ENCODE measurements at regions not wholly inside any gene's neighbourhood (a gene's known extent, or its start where the extent isn't known, plus 50 kb on each side); places are given as distances from the start of the nearest gene placed in this dataset.

DNA sequence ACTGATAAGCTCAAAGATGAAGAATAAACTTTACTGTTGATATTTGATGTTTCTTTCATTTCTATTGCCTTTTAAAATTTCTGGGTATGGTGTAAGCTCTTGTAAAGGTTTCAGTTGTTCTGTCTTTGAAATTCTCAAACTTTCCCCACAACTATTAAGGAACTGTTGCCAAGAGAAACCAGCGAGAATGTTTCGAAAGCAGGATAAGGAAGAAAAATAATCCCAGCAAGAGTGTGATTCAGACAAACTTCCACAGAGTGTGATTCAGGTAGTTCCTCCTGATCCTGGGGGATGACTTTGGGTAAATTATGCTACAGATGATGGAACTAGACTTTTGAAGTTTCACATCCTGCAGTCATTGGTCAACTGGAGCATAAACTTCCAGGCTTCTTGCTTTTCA, 632.0 kb downstream of the NSUN3 start:
- intact Hi-C loops (cut with DNase I): no loop called here
- H3K4me1 ChIP-seq: no peaks in the 10 kb centered on the region
- H3K4me3 ChIP-seq: no peak overlapping the region
- H3K36me3 ChIP-seq: no peaks in the 10 kb centered on the region
- H3K27me3 ChIP-seq: no peaks in the 10 kb centered on the region
- TF ChIP-seq, protein P1, sequence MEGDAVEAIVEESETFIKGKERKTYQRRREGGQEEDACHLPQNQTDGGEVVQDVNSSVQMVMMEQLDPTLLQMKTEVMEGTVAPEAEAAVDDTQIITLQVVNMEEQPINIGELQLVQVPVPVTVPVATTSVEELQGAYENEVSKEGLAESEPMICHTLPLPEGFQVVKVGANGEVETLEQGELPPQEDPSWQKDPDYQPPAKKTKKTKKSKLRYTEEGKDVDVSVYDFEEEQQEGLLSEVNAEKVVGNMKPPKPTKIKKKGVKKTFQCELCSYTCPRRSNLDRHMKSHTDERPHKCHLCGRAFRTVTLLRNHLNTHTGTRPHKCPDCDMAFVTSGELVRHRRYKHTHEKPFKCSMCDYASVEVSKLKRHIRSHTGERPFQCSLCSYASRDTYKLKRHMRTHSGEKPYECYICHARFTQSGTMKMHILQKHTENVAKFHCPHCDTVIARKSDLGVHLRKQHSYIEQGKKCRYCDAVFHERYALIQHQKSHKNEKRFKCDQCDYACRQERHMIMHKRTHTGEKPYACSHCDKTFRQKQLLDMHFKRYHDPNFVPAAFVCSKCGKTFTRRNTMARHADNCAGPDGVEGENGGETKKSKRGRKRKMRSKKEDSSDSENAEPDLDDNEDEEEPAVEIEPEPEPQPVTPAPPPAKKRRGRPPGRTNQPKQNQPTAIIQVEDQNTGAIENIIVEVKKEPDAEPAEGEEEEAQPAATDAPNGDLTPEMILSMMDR (IDR thresholded peaks at IDR 0.05): no peak
- no peak overlapping the region for H3K9ac ChIP-seq (ENCODE audit: low read depth in 2 of 2, low read length in 2 of 2)
- no peak for DNase-seq
- H3K27ac ChIP-seq: no peak overlapping the region
- no peaks in the 10 kb centered on the region for H3K9me3 ChIP-seq

DNA sequence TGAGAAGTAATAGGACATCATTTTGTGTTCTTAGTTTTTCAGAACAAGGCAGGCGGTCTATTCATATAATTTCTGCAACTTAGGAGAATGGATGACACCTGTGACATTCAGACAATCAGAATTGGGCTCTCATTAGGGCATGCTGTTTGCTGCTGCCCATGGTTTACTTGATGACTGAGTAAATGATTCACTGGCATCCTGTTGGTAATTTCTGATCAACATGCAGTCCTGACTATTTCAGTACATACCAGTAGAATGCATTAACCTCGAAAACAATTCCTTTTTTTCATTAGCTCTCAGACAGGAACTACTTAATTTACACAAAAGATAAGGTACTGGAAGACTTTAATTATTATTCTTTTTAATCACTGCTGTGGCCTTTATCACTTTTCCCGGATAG, 641.6 kb downstream of the NSUN3 start:
- no peaks in the 10 kb centered on the region for H3K27me3 ChIP-seq
- H3K9ac ChIP-seq (ENCODE audit: low read depth in 2 of 2, low read length in 2 of 2): no peak overlapping the region
- H3K9me3 ChIP-seq: no peaks in the 10 kb centered on the region
- intact Hi-C loops (cut with DNase I): no loop called here
- H3K27ac ChIP-seq: no peak overlapping the region
- no peaks in the 10 kb centered on the region for H3K4me1 ChIP-seq
- no peak for DNase-seq
- TF ChIP-seq, protein P1 (IDR thresholded peaks at IDR 0.05): no peak
- H3K4me3 ChIP-seq: no peak overlapping the region
- no peaks in the 10 kb centered on the region for H3K36me3 ChIP-seq

DNA sequence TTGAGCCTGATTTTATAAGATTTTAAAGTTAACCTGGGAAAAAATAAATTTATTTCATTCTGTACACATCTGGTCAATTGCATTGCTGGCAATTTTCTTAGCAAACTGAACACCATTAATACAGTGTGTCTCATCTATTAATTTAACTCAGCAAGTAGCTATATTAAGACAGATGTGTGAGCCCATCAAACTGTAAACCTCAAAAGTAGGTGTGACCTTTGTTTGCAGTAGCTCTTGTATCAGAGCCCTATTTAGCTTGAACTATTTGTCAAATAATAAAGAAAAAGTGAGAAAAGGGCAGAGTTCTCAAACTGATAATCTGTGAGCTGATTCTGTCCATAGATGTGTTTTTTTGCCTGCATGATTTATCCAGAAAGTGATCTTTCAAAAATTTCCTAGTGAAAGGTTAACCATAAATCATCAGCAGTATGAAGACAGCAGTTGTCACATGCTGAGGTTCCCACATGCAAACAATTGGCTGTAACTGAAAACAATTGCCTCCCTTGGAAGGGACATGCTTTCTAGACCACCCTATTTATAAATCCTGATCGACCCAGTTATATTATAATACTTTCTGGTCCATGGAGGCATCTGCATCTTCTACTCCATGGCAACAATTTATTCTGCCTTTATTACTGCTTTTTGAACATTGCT, 646.5 kb downstream of the NSUN3 start:
- intact Hi-C loops (cut with DNase I): no loop called here

DNA sequence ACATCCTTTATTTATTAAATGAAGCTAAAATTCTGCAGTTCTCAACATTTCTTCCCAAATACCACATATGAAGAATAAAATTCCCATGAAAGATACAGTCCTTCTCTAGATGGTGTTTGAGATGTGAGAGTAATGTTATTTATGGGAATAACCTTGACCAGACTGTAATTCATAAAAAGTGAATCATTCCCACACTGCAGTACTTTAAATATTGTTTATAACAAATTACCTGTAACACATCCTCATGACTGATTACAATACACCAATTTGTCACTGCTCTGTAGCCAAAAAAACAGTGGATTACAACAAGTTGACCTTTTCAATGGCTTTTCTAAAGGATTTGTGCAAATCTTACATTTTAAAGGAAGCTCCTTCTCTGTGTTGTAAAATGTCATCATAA, 651.3 kb downstream of the NSUN3 start:
- Histone ChIP-seq H3K36me3 (no peaks in the 10 kb centered on the region), H3K27me3 (no peaks in the 10 kb centered on the region), H3K4me1 (no peaks in the 10 kb centered on the region), H3K4me3 (no peak overlapping the region), H3K9me3 (no peaks in the 10 kb centered on the region), H3K27ac (no peak overlapping the region), H3K9ac (ENCODE audit: low read depth in 2 of 2, low read length in 2 of 2) (no peak overlapping the region)
- no peak for DNase-seq
- intact Hi-C loops (cut with DNase I): no loop called here
- TF ChIP-seq, protein P1 (IDR thresholded peaks at IDR 0.05): no peak

More for the DNA sequence above, 646.5 kb downstream of the NSUN3 start:
- Histone ChIP-seq H3K4me1 (no peaks in the 10 kb centered on the region), H3K9ac (ENCODE audit: low read depth in 2 of 2, low read length in 2 of 2) (no peak overlapping the region), H3K4me3 (no peak overlapping the region), H3K36me3 (no peaks in the 10 kb centered on the region), H3K27me3 (no peaks in the 10 kb centered on the region), H3K9me3 (no peaks in the 10 kb centered on the region), H3K27ac (no peak overlapping the region)
- TF ChIP-seq, protein P1 (IDR thresholded peaks at IDR 0.05): no peak
- DNase-seq: no peak

DNA sequence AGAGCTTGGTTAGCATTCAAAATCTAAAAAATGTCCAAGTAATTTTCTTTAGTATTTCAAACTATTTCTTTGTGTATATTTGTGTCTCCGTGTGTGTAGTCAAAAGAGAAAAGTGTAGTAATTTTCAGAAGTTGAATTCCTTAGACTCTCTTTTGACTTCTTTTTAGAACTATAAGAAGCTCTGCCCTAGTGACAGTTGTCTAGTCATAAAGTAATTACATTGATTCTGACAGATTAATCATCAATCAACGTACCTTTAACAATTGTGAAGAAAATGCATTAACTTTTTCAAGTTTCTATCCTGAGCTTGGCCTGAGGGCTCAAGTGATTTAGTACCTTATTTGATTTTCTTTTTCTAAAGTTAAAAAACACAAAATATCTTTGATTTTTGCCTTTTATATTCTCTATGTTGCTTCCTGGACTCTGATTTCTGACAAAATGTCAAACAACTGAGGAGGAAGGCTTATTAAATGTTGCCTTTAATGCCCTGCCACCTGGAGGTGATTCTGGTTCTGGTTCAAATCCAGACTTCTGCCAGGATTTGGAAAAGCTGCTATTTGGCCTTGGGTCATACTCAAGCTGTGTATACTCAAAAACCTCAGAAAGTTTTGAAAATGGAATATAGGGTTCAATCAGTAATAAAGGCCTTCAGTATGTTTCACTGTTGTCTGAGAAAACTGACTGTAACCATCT, 653.6 kb downstream of the NSUN3 start:
- TF ChIP-seq, protein P1 (IDR thresholded peaks at IDR 0.05): peak; percentile 43
- intact Hi-C loops (cut with DNase I): loop anchor here (5.0 kb wide), 1 partner anchor 379 kb away; no protein-coding TSS in a partner anchor
- Histone ChIP-seq H3K9ac (ENCODE audit: low read depth in 2 of 2, low read length in 2 of 2) (no peak overlapping the region), H3K4me3 (no peak overlapping the region), H3K4me1 (no peaks in the 10 kb centered on the region), H3K27me3 (no peaks in the 10 kb centered on the region), H3K27ac (no peak overlapping the region), H3K9me3 (no peaks in the 10 kb centered on the region), H3K36me3 (no peaks in the 10 kb centered on the region)
- DNase-seq: peak; percentile 22
